Right forelimb (tissue), 1 donor: ENCODE measurements at regions not wholly inside any gene's neighbourhood (a gene's known extent, or its start where the extent isn't known, plus 50 kb on each side); places are given as distances from the start of the nearest gene placed in this dataset.

Source experiments
- DNase-seq: peaks from one replicate; pipeline ENCODE4 v3.0.0-alpha.2; 2018

DNA sequence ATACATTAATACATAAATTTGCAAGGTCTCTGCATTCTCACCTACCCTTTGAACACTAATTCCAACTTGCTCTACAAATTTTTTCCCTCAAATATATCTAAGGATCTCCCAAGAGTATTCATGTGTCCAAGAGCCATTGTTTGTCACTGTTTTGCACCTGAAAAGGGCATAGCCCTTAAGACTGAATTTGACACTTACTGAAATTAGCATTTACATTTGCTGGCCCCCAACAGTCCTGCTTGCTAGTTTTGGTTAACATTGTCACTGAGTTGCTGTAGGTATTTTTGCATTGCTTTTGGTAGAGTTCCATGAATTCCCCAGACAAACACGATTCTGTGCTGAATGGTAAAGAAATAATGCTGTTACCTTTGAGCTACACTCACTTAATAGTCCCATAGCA lies 57.3 kb downstream of the KCNA4 start:
- no peak for DNase-seq

DNA sequence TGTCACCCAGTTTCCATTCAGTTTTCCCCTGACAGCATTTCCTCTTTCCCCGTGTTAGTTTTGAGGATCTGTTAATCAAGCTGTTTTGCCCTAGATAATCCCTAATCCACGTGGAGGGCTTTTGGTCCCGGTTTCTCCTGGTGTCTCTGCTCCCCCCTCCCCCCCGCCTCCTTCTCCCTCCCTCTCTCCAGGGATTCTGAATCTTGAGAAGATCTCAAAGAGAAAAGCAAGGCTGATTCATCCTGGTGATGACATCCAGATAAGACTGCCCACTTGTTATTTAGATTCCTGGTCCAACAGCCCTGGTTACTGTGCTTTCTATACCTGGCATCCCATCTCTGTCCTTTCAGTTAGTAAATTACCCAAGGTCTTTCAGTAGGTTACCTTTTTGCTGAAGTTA lies 59.4 kb downstream of the KCNA4 start:
- DNase-seq, result no peak

DNA sequence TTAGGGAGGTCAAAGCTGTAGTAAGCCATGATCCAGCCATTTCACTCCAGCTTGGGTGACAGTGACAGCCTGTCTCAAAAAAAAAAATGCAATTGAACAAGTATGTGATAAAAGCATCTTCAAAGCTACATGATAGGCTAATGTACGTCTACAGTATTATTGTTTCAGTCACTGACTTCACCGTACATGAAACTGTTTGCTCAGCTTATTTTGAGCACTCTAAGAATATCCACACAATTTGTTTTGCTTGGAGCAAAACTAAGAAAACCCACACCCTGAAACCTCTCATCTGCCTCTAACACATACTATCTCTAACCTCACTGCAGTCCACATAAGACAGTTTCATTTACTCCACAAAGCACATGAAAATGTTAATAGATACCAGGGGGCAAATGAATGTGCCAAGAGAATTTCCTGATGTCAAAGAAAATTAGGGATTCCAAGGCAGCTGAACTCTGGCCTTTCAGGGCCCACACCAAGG lies 60.7 kb downstream of the KCNA4 start:
- no peak for DNase-seq

DNA sequence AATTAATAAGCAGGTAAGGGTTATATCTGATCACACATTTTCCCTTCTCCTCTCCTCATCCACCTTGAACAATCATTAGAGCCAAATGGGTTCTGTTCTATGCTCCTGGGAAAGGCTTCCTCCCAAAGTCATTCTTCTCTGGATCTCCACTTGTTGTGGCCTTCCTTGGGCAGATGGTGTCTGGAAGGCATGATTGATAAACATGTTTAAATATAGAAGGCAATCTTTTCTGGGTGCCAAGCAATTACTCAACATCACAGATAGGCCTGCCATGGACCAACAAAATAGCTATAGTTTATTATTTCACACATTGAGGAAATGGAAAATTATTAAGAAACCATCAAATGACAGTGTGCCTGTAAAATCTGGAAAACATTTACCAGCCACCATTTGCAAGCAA lies 73.5 kb downstream of the KCNA4 start:
- no peak for DNase-seq

DNA sequence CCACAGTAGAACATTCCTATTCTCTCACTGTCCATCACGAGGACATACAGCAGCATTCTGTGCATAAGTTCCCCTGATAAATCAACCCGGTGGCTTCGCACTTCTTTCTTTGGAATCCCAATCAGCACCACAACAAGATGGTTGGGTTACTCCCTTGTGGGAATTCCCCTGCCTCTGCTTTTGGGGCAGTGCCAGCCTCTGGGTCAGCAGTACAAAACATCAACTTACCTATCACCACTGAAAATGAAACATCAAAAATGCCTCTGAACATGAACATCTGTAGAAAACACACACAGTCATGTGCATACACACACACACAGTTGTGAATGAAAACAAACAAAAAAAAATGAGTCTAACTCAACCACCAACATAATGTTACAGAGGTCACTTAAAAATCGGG lies 79.3 kb downstream of the KCNA4 start:
- DNase-seq, result no peak

DNA sequence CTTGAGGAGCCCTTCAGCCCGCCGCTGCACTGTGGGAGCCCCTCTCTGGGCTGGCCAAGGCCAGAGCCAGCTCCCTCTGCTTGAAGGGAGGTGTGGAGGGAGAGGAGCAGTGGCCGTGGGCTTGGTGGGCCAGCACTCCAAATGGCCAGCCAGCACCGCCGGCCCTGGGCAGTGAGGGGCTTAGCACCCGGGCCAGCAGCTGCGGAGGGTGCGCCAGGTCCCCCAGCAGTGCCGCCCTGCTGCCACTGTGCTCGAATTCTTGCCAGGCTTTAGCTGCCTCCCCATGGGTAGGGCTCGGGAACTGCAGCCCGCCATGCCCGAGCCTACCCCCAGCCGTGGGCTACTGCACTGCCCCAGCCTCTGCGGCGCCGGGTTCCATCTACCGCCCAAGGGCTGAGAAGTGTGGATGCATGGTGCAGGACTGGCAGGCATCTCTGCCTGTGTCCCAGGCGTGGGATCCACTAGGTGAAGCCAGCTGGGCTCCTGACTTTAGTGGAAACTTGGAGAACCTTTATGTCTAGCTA lies 82.7 kb downstream of the KCNA4 start:
- DNase-seq, result no peak

DNA sequence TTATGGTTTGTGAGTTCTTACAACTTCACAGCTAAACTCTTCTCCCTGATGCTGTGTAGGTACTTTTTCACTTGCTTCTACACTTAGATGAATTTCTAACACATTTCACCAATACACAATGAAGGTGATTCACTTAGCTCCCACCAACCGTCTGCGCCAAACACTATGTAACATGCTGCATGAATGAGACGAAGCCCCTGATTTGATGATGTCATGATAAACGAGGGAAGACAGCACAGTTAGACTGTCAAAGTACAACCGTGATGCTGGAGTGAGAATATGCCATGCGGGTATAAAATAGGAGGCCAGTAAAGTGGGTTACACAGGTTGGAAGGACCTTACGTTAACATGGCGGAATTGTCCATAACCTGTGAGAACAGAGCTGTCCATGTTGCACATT lies 100.8 kb downstream of the KCNA4 start:
- no peak for DNase-seq

DNA sequence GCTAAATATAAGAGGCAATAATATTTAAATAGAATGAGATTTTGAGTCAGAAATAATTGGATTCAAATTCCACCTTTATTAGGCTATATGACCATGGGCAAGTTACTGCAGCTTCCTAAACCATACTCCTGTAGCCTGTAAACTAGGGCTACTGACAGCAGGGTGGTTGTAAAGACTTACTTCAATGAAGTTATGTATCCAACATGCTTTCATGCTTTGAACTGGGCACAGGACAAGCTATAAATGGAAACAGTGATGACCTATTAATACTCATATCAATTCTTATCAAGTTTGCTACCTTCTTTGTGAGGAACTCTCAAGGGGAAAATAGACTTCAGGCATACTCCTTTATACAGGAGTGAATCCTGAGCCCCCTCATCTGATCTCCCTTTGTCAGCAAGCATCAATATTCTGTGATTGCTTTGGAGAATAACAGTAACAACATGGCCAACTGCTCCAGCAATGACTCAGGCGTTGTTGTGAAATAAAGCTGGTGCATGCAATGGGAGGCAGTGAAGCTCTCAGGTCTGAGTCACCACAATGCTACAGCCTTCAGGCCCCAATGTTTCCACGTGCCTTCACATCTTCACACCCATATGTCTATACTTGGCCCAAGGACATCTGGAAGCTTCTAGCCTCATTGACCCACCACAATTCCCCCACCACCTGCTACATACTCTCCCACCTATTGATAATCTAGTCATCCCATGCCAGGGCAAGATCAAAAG lies 102.5 kb downstream of the KCNA4 start:
- DNase-seq, result no peak

DNA sequence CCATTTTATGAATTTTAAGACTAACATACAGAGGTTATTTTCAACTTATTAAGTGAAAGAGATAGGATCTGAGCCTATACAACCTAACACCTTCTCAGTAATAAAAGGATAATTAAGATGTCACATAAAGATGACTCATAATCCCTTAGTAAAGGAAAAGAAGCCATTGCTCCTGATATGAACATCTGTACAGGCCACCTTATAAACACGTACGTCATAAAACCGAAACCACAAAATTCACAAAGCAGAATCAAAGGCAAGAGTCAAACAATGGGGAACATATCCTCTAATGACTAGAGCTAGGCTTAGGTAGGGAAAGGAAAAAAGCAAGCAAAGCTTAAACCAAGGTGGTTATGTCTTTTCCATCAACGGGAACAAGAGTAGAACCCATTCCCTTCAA lies 103.5 kb downstream of the KCNA4 start:
- no peak for DNase-seq

DNA sequence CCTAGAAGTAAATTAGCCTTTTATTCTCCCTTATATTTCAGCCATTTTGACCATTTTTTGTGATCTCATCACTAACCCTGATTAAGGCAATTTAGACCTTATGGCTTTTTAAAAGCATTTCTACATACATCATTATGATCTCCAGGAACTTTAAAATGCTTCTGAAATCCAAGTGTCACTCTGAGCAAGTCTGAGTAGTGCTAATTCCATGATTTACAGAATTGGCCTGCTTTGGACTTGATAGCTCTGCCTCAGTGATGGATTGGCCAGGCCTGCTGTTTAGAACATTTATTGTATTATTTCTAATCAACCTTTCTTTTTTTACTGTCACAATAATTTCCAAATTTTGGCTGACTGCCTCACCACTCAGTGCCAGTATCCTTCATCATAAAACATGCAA lies 116.4 kb downstream of the KCNA4 start:
- no peak for DNase-seq

DNA sequence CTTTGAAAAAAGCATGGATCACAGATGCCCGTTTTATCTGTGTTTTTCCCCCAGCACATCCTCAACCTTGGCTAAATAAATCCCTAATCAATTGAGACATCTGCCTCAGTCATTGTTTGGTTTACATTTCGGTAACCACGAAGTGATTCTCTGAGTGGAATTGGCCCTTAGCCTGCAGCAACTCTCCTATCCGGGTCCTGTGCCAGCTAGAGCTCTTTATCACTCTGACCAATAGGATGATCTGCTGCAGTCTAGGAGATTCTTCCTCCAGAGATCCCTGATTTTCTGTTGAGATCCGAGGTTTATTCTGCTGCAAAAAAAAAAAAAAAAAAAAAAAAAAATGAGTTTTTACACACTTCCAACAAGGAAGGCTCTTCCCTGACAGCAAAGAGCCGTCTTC lies 137.3 kb downstream of the KCNA4 start:
- no peak for DNase-seq

DNA sequence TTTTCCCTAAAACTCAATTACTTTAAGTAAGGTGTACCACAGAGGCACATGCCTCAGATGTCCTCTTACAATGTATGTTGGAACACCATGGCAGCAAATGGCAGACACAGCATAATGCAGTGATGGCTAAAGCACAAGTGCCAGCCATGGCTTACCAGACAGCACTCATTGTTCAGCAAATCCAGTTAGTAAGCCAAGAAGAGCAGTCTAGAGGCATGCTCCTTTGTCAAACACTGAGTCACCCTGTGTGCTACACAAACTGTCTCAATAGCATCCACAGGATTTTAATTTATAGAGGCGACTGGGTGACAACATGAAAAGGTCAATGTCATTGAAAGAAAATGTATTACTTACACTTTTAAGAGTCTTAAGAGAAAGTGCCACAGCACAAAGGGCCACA lies 140.6 kb downstream of the KCNA4 start:
- no peak for DNase-seq

DNA sequence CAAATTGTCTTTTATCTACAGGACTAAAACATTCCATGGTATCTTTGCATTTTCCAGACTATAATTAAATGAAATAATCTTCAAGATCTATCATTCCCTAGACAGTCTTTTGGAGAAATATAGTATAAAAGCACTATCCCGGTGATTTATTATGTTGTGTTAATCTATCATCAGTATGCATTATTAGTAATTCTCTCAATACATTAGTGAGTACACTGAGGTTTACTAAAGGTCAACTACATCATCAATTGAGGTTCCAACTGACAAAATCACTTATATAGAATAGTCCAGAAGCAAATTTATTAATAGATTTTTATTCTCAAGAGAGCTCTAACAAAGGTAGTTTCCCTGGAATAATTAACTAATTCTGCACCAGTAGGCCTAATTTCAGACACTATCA lies 169.6 kb downstream of the KCNA4 start:
- no peak for DNase-seq

DNA sequence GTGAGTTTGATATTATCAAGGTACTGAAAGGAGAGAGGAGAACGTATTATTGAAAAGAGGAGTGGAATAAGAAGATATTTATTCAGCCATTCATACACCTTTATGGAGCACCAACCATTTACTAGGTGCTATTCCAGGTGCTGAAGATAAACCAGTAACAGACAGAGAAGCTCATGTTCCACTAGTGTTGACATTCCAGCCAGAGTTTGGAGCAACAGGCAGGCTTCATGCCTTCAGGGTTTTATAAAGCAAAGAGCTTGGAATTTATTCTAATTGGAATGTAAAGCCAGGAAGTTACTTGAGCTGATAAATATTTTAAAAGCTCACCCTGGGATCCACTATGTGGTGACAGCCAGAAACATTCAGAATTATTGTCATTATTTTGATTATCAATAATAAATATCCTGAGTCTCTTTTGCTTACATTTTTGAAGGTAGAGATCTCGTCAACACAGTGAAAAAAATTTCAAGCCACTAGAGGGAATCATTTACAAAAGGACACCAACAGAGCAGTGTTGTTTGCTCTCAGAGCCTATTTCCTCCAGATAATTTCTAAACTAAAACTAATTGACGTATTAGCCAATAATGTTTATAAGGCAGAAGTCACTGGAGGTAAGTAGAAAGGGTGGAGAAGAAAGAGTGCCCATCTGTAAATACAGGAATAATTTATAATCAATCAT lies 172.0 kb downstream of the KCNA4 start:
- no peak for DNase-seq

DNA sequence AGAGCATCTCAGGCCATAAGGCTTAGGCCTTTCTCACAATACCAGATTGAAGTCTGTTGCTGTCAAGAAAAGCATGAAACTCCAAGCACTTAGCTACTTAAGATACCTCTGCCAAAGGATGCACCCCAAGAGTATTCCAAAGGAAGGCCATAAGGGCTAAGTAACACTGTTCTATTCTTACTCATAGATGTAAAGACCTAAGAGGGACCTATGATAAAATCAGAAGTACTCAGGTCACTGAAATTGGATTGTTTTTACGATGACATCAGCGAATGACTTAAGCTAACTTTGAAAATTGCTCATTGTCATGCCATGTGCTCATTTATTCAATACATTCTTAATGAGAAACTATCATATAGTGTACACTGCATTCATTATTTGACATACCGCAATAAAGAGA lies 172.8 kb downstream of the KCNA4 start:
- DNase-seq, result no peak

DNA sequence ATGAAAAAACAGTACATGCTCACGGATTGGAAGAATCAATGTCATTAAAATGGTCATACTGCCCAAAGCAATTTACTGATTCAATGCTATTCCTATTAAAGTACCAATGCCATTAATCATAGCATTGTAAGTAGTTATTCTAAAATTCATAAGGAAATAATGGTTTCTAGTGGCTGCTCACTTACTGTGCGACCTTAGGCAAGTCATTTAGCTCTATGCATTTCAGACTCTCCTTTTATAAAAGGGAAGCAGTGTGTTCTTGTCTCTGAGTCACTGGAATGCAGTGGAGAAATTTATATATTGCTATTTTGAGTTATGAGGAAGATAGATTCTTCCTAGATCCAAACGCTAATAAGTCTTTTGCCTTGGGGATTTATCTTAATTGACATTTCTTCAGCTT lies 174.8 kb downstream of the KCNA4 start:
- DNase-seq, result no peak

DNA sequence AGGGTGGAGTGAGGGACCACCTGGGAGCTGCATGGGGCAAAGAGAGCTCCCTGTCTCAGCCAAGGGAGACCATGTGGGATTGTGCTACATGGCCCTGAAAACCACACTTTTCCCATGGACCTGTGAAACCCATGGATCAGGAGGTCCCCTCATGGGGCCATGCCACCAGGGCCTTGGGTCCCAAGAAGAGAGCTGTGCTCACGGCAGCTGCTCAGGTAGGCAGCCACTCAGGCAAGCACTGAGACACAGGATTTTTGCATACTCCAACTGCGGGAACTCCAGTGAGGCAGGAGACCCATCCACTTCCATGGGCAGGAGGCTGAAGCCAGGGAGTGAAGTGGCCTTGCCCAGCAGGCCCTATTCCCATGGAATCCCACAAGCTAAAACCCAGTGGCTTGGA lies 190.0 kb downstream of the KCNA4 start:
- DNase-seq, result no peak

DNA sequence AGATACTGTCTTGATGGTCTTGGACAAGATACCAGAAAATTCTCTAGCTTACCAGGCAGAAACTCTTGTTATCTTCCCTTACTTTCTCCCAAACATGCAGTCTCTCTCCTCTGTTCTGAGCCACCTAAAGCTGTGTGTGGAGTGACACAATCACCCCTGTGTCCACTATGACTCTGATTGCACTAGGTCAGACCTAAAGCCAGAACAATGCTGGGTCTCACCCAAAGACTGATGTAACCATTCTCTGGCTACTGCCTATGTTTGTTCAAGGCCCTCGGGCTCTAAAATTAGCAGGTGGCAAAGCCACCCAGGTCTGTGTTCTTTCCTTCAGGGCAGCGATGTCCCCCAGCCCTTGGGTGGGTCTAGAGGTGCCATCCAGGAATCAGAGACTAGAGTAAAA lies 200.5 kb downstream of the KCNA4 start:
- no peak for DNase-seq

DNA sequence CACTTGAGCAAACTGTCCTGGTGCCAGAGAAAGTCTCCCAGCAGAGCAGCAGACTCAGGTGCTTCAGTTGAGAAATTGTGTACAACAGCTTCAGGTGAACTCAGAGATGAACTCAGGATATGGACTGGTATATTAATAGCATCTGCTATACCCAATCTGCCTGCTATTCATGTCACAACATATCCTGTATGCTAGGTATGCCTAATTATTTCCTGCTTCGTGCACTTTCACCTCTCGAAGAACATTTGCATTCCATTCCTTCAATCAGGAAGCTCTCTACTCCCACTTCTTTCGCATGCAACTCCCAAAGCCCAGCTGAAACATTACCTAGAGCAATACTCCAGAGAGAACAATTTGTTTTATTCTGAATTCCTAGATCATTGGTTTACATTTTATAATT lies 207.7 kb downstream of the KCNA4 start:
- DNase-seq, result no peak

DNA sequence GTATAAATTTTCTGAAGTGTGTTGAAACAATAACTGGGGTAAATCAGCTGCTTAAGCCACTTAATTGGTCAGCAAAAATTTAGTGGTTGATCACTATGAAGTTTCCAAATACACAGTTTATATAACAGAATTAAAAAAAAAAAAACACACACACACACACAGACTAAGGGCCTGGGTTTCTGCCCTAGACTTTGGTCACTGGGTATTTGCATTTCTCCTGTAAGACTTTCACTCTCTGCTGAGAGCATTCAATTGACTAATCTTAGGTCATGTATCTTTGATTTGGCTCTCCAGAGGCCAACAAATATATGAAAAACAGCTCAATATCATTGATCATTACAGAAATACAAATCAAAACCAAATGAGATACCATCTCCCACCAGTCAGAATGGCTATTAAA lies 214.3 kb downstream of the KCNA4 start:
- no peak for DNase-seq

DNA sequence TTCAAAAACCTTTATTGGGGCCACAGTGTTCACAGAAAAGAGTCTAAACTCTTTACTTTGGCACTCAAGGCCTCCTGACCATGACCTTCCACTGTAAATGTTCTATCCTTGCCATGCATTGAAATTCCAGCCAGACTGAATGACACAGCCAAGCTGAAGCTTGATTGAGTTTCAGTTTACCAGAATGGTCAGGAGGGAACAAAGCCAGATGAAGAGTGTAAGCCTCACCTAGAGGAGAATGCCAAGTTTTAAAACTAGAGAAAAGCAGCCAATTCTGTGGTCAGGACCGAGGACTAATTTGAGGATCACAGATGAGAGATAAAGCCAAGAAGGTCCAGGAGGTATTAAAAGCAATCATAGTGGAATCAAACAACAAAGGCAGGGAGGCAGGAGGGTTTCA lies 215.3 kb downstream of the KCNA4 start:
- no peak for DNase-seq

DNA sequence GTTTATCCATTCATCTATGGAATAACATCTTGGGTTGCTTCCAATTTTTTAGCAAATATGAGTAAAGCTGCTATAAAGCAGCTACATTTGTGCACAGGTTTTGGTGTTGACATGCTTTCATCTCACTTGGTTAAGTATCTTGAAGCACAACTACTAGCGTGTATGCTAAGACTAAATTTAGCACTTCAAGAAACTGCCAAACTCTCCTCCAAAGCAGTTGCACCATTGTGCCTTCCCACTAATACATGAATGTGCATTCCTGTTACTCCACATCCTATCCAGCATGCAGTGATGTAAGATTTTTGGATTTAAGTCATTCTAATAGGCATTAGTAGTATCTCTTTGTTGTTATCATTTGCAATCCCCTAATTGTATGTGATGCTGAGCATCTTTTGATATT lies 230.7 kb downstream of the KCNA4 start:
- no peak for DNase-seq

DNA sequence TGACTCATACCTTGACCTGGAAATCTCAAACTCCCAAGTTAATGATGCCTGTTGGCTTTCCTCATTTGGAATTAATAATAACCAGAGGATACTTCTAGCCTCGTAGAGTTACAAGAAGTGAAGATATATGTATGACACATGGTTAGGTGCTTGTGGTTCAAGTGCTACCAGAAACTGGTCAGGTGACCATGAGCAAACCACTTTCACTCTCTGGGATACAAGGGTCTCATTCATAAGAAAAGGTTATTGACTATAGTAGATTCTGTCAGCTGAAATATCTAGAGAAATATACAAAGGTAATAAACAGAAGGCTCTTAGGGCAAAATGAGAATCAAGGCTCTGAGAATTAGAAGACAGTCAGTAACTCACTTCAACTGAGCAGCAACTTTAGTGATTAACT lies 233.3 kb downstream of the KCNA4 start:
- no peak for DNase-seq

DNA sequence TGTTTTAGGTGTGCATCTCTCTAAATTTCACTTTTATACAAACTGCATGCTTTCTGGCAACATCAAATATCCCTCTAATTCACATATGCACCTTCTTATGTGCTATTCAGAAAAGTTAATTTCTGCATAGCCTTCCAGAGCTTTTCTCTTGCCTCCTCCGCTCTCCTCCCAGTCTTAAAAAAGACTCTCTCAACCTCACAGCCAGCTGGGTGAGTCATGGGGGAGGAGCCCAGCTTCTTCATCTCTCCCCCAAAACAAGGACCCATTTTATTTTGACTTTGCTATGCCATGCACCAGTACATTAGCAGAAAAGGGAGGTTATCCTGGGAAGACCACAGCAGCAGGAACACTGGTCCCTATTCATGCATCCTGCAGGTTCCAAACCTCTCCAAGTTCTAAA lies 234.4 kb downstream of the KCNA4 start:
- DNase-seq, result no peak

DNA sequence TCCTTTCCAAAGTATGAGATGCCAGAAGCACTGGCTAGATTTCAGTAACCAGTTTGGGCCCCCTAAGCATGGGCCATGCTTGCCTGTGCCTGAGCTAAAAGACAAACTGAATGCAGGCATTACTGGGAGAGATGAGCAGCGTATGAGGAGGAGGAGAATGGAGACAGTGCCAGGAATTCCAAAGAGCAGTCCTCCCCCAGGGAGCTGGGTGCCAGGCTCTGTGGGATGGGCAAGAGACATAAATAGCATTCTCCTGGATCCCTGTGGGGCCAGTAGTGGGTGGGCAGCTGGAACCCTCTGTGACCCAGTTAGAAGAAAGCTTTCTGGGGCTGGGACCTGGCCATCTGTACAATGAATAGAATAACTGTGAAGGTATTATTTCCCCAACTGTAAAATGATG lies 235.6 kb downstream of the KCNA4 start:
- no peak for DNase-seq
